ENCODE measurements at regions not wholly inside any gene's neighbourhood (a gene's known extent, or its start where the extent isn't known, plus 50 kb on each side); places are given as distances from the start of the nearest gene placed in this dataset.

- no peak for DNase-seq
Measured at GRCh38 chr22:49179886-49180682, 647.6 kb downstream of the BRD1 start.

DNA sequence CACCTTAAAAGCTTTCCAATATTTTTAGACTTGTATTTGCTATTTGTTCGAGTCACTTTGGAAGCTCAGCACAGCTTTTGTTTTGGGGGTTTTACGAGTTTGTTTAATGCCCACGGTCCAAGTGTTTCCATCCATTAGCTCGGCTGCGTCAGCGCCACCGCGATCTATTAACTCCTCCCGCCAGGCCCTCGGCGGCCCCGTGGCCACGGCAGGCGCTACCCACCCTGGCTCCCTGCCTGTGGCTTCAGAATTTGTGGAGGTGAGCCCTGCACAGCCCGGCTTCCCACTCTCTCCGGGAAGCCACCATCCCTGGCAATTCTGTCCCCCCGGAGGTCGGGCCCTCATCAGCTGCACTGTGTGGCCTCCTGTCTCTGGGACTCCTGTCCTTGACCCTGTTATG lies 648.5 kb downstream of the BRD1 start:
- no peak for DNase-seq

- no peak for DNase-seq
Measured at GRCh38 chr22:49178246-49179005, 649.2 kb downstream of the BRD1 start.

- no peak for DNase-seq
Measured at GRCh38 chr22:49177666-49178065, 650.0 kb downstream of the BRD1 start.

DNA sequence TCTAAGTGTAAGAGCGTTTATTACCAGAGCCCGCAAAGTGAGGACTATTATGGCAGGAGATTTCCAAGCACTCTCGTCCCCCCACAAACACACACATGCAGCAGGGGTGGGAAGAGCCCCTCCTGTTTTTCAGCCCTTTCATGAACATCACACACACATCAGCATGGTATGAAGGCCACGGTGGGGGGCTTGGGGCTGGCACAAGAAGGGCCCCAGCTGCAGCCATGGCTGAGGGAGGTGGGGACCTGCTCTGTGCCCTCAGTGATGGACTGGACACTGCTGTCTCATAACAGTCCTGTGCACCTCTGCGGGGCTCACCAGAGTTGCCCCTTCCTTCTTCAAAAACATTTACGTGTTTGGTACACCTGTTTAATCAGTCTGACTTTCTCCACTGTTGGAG lies 650.7 kb downstream of the BRD1 start:
- DNase-seq: no peak

DNA sequence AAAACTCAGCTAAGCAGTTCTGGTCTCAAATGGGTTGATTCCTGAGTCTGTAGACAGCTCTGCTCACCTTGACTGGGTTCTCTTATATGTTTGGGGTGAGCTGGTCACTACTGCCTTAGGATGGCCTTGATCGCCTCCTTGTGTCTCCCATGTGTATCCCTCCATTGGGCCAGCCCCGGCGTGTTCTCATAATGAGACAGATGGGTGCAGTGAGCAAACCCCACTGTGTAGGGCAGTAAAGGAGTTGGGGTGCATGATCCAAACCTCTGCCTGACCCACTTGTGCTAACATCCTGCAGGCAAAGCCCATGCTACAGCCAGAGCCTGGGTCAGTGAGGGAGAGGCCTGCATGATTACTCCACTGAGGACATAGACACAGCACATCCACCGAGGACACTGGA lies 657.6 kb downstream of the BRD1 start:
- no peak for DNase-seq

- DNase-seq: no peak
Measured at GRCh38 chr22:49169074-49169744, 658.5 kb downstream of the BRD1 start.

GRCh38 chr22:49168219-49168813 lies 659.4 kb downstream of the BRD1 start:
- DNase-seq: no peak

DNA sequence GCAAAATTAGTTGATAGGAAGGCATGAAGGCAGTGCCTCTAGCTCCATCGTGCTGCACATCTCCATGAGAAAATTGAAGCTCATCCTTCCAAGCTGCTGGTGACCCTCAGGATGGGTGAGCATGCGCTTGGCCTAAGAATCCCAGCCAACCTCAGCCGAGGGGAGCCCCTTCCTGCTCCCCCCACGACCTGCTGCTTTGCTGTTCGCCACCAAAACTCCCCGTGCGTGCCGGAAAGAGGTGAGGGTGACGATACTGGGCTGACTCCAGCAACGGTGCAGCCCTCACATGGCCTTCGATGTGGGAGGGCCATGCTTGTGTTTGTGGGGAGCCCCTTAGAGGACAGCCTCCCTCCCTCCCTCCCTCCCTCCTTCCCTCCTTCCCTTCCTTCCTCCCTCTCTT lies 660.9 kb downstream of the BRD1 start:
- no peak for DNase-seq

GRCh38 chr22:49166211-49166610 lies 661.5 kb downstream of the BRD1 start:
- no peak for DNase-seq

GRCh38 chr22:49164773-49165320 lies 662.8 kb downstream of the BRD1 start:
- DNase-seq: no peak

DNA sequence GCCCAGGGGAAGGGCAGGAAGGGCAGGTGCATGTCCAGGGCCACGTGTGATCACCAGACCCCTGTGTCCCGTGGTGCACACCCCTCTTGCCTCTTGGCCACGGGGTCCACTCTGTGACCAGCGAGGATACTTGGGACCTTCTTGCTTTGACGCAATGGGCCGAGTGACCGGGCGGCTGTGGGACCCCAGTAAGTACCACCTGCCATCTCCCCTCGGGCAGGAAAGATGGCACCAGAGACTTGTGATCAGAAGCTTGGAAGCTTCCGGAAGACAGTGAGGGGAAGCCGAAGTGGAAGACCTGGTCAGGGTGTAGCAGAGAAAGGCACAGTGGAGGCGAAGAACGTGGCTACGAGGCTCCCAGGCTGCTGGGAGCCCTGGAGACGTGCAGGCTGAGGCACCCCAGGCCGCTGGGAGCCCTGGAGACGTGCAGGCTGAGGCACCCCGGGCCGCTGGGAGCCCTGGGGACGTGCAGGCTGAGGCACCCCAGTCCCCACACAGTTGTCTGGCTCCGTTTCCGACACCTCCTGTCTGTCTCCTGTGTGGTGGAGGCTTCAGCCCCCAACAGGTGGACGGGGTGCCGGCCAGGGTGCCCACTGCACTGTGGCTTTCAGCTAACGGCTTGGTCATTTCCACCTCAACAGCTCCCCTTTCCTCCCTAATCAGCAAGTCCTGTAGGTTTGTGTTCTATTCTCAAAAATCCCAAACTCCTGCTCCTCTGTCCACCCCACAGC lies 663.5 kb downstream of the BRD1 start:
- no peak for DNase-seq

DNA sequence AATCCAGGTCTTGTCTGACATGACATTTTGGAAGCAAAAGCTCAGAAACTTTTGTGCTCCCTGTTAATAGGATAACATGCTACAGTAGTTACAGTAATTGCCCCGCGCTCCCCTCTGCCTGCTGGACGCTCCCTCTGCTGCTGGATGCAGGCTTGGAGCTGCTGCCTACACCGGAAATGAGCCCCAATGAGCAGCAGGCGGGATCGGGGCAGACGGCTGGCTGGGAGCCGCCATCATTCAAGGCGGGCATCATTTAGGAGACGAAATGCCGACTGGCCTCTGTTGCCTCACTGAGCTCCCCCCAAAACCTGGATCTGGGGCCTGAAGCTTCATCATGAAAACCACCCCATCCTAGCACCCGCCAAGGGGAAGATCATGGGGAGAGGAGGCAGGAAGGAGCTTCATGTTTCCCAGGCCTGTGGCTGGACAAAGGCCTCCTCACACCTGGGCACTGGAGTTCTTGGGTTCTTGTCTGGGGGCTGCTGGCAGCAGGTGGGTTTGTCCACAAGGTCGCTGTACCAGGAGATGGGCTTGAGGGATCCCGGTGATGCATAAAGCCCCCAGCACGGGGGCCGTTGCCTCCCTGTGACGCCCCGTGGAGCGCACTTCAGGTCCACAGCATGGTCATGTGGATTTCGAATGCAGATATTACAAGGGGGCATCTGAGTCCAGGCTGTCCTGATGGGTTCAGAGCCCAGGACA lies 664.3 kb downstream of the BRD1 start:
- no peak for DNase-seq

DNA sequence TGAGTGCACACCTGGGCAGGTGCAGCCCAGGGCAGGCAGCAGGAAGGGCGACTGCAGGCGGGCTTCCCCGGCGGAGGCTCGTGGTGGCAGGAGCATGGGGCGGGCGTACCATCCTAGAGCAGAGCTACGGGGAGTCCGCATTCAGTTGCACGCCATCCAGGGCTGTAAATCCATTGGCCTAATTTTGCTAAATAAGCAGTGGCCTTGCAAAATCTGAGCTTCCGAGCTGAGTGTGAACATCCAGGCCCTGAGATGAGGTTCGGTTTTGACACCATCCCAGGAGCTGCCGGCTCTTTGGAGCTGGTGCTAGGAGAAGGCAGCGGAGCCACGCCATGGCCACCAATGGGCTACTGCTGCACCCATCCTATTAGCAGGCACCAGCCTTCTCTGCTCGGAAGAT lies 664.8 kb downstream of the BRD1 start:
- DNase-seq: no peak

GRCh38 chr22:49161002-49161850 lies 666.4 kb downstream of the BRD1 start:
- DNase-seq: no peak

- no peak for DNase-seq
Measured at GRCh38 chr22:49160261-49161001, 667.2 kb downstream of the BRD1 start.

DNA sequence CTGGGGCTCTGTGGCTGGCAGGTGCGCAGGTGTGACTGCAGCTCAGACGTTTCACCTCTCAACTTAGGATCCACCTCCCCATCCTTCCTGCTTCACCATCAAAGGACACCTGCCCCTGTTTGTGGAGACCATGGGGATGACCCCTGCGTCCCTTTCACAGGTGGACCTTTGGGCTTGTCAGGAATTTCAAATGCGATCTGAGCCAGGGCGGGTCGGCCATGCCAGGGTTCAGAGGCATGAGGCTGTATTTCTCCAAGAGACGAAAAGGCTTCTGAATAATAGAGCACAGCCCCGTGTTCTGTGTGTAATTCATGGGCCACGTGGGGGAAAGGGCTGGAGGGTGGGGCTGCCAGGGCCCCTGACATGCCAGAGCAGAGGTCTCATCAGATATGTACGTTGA lies 668.0 kb downstream of the BRD1 start:
- DNase-seq: no peak

GRCh38 chr22:49158741-49159564 lies 668.7 kb downstream of the BRD1 start:
- no peak for DNase-seq
